ENCODE measurements at regions not wholly inside any gene's neighbourhood (a gene's known extent, or its start where the extent isn't known, plus 50 kb on each side); places are given as distances from the start of the nearest gene placed in this dataset.

- TF ChIP-seq EZH2 (IDR thresholded peaks at IDR 0.05; ENCODE audit: insufficient read depth, poor library complexity, severe bottlenecking) (no peak), EZH2phosphoT487 (IDR thresholded peaks at IDR 0.05; ENCODE audit: insufficient read depth, low read depth) (no peak)
Measured at GRCh38 chrX:9141496-9141895, 107.6 kb upstream of the FAM9B start.

All from GM23248 (cell line).